ENCODE measurements at regions not wholly inside any gene's neighbourhood (a gene's known extent, or its start where the extent isn't known, plus 50 kb on each side); places are given as distances from the start of the nearest gene placed in this dataset.
"Not testable (repeated sequence)": the region's sequence is repeated elsewhere in the genome, so short reads cannot be mapped to it uniquely, and the experiment has no call there.

- DNase-seq (ENCODE audit: low read depth) = no peak
Observed at GRCh38 chr20:12936524-12936923, 72.2 kb upstream of the SPTLC3 start.

GRCh38 chr20:12941025-12941424 is 67.7 kb upstream of the SPTLC3 start:
- peak; percentile 79 for DNase-seq (ENCODE audit: low read depth)
- no peak for TF ChIP-seq CTCF (conservative IDR thresholded peaks at IDR 0.05; ENCODE audit: low read depth, low read length)
- H3K4me3 ChIP-seq (ENCODE audit: low read depth, low read length) = no peak overlapping the region

More at GRCh38 chr20:12936524-12936923, 72.2 kb upstream of the SPTLC3 start:
- H3K4me3 ChIP-seq (ENCODE audit: low read depth, low read length) = no peak overlapping the region
- no peak for TF ChIP-seq CTCF (conservative IDR thresholded peaks at IDR 0.05; ENCODE audit: low read depth, low read length)

- no peak for DNase-seq (ENCODE audit: low read depth)
Observed at GRCh38 chr20:12942123-12942522, 66.6 kb upstream of the SPTLC3 start.

GRCh38 chr20:12946789-12947188 is 62.0 kb upstream of the SPTLC3 start:
- no peak for DNase-seq (ENCODE audit: low read depth)
- TF ChIP-seq CTCF (conservative IDR thresholded peaks at IDR 0.05; ENCODE audit: low read depth, low read length) = no peak

More at GRCh38 chr20:12942123-12942522, 66.6 kb upstream of the SPTLC3 start:
- TF ChIP-seq CTCF (conservative IDR thresholded peaks at IDR 0.05; ENCODE audit: low read depth, low read length) = no peak
- no peak overlapping the region for H3K4me3 ChIP-seq (ENCODE audit: low read depth, low read length)

GRCh38 chr20:12947691-12948090 is 61.1 kb upstream of the SPTLC3 start:
- no peak for TF ChIP-seq CTCF (conservative IDR thresholded peaks at IDR 0.05; ENCODE audit: low read depth, low read length)
- DNase-seq (ENCODE audit: low read depth) = no peak
- H3K4me3 ChIP-seq (ENCODE audit: low read depth, low read length) = no peak overlapping the region

More at GRCh38 chr20:12946789-12947188, 62.0 kb upstream of the SPTLC3 start:
- no peak overlapping the region for H3K4me3 ChIP-seq (ENCODE audit: low read depth, low read length)

GRCh38 chr20:12949429-12949980 is 59.3 kb upstream of the SPTLC3 start:
- DNase-seq (ENCODE audit: low read depth) = peak; percentile 82
- no peak overlapping the region for H3K4me3 ChIP-seq (ENCODE audit: low read depth, low read length)
- no peak for TF ChIP-seq CTCF (conservative IDR thresholded peaks at IDR 0.05; ENCODE audit: low read depth, low read length)

- not testable (repeated sequence) for DNase-seq (ENCODE audit: low read depth); H3K4me3 ChIP-seq (ENCODE audit: low read depth, low read length)
Observed at GRCh38 chr20:12954254-12954653, 54.5 kb upstream of the SPTLC3 start.

Measured in choroid plexus epithelial cell (primary cell).